ENCODE measurements at regions not wholly inside any gene's neighbourhood (a gene's known extent, or its start where the extent isn't known, plus 50 kb on each side); places are given as distances from the start of the nearest gene placed in this dataset.

DNA sequence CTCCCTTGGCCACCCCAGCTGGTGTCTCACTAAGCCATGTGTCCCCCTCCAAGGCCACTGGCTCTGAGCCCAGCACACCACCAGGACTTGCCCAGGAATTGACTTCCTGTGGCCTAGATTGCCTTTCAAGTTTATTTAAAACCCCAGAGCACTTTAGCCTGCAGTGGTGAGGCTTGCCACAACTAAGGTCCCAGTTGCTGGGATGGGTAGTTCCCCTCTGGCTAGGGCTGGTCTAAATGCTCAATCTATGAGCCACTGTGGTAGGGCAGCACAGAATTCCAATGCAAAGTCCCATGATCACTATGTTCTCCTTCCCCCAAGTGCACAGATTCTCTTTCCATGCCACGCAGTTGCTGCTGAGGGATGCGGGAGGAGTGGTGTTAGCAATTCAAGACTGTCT is 61.1 kb upstream of the HCCS start:
- H3F3A ChIP-seq (ENCODE audit: insufficient read depth, low read length), result no peaks in the 10 kb centered on the region
- H3K27ac ChIP-seq (ENCODE audit: low read depth, low read length, poor library complexity, severe bottlenecking), result no peak overlapping the region
- H3K4me1 ChIP-seq (ENCODE audit: insufficient read depth, low read length, severe bottlenecking), result no peaks in the 10 kb centered on the region
- H4K20me1 ChIP-seq (ENCODE audit: insufficient read depth, low read length), result no peaks in the 10 kb centered on the region
- H3K9ac ChIP-seq (ENCODE audit: low read length), result no peak overlapping the region
- H3K4me3 ChIP-seq (ENCODE audit: low read depth, low read length, poor library complexity, severe bottlenecking), result no peak overlapping the region
- no peaks in the 10 kb centered on the region for H3K9me3 ChIP-seq (ENCODE audit: low read length)
- H3K4me2 ChIP-seq (ENCODE audit: low read length), result no peak overlapping the region
- H2AFZ ChIP-seq (ENCODE audit: low read length), result no peak overlapping the region
- H3K36me3 ChIP-seq (ENCODE audit: insufficient read depth, low read length), result no peaks in the 10 kb centered on the region
- no peaks in the 10 kb centered on the region for H3K79me2 ChIP-seq (ENCODE audit: insufficient read depth, low read length)
- H3K27me3 ChIP-seq (ENCODE audit: insufficient read depth, low read length), result no peaks in the 10 kb centered on the region
- H3K9me2 ChIP-seq (ENCODE audit: low read depth, low read length), result no peaks in the 10 kb centered on the region
- no peak for TF ChIP-seq EZH2 (IDR thresholded peaks at IDR 0.05; ENCODE audit: borderline replicate concordance, low read length)

DNA sequence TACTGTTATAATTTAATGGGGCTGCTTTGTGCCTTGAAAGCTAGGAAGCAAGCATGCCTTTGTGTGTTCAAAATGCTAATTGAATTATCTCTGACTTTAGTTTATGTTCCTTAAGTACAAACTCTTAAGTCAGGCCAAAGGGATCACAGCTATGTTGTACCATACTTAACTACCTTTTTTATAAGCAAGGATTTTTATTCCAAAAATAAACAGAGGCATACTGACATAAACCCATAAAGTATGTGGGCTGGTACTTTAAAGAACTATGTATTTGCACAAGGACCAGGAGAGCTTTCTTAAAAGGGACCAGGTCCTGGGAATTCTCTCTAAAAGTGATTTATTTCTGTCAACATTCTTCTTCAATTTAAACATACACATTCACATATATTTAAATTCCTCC is 57.8 kb upstream of the HCCS start:
- Histone ChIP-seq H4K20me1 (ENCODE audit: insufficient read depth, low read length) (no peaks in the 10 kb centered on the region), H3K9ac (ENCODE audit: low read length) (no peak overlapping the region), H3K4me1 (ENCODE audit: insufficient read depth, low read length, severe bottlenecking) (no peaks in the 10 kb centered on the region), H3K79me2 (ENCODE audit: insufficient read depth, low read length) (no peaks in the 10 kb centered on the region), H3K4me3 (ENCODE audit: low read depth, low read length, poor library complexity, severe bottlenecking) (no peak overlapping the region), H3K27me3 (ENCODE audit: insufficient read depth, low read length) (no peaks in the 10 kb centered on the region), H3K4me2 (ENCODE audit: low read length) (no peak overlapping the region), H3F3A (ENCODE audit: insufficient read depth, low read length) (no peaks in the 10 kb centered on the region), H3K9me3 (ENCODE audit: low read length) (no peaks in the 10 kb centered on the region), H3K36me3 (ENCODE audit: insufficient read depth, low read length) (no peaks in the 10 kb centered on the region), H2AFZ (ENCODE audit: low read length) (no peak overlapping the region), H3K27ac (ENCODE audit: low read depth, low read length, poor library complexity, severe bottlenecking) (no peak overlapping the region), H3K9me2 (ENCODE audit: low read depth, low read length) (no peaks in the 10 kb centered on the region)
- TF ChIP-seq, protein P1, sequence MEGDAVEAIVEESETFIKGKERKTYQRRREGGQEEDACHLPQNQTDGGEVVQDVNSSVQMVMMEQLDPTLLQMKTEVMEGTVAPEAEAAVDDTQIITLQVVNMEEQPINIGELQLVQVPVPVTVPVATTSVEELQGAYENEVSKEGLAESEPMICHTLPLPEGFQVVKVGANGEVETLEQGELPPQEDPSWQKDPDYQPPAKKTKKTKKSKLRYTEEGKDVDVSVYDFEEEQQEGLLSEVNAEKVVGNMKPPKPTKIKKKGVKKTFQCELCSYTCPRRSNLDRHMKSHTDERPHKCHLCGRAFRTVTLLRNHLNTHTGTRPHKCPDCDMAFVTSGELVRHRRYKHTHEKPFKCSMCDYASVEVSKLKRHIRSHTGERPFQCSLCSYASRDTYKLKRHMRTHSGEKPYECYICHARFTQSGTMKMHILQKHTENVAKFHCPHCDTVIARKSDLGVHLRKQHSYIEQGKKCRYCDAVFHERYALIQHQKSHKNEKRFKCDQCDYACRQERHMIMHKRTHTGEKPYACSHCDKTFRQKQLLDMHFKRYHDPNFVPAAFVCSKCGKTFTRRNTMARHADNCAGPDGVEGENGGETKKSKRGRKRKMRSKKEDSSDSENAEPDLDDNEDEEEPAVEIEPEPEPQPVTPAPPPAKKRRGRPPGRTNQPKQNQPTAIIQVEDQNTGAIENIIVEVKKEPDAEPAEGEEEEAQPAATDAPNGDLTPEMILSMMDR (IDR thresholded peaks at IDR 0.05; ENCODE audit: low read length), result no peak
- TF ChIP-seq EZH2 (IDR thresholded peaks at IDR 0.05; ENCODE audit: borderline replicate concordance, low read length), result no peak

DNA sequence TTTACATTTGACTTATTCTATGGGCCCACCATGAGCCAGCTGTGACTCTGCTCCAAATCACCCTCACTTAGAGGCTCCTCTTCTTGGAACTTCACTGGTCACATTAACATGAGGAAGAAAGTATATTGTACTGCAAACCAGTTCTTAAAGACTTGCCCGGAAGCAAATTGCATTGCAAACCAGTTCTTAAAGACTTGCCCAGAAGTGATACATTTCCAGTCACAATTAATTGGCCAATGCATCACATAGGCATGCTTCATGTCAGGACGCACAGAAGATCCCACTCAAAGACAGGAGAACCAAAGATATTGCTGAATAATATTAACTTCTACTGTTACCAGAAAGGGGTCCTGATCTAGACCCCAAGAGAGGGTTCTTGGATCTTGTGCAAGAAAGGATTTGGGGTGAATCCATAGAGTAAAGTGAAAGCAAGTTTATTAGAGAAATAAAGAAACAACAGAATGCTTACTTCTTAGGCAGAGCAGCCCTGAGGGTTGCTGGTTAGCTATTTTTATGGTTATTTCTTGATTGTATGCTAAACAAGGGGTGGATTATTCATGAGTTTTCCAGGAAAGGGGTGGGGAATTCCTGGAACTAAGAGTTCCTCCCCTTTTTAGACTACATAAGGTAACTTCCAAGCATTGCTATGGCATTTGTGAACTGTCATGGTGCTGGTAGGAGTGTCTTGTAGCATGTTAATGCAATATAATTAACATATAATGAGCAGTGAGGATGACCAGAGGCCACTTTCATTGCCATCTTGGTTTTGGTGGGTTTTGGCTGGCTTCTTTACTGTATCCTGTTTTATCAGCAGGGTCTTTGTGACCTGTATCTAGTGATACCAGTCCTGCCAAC is 54.6 kb upstream of the HCCS start:
- no peaks in the 10 kb centered on the region for H3K9me2 ChIP-seq (ENCODE audit: low read depth, low read length)
- TF ChIP-seq, protein P1 (IDR thresholded peaks at IDR 0.05; ENCODE audit: low read length), result no peak
- no peak for TF ChIP-seq EZH2 (IDR thresholded peaks at IDR 0.05; ENCODE audit: borderline replicate concordance, low read length)
- no peaks in the 10 kb centered on the region for H3K4me1 ChIP-seq (ENCODE audit: insufficient read depth, low read length, severe bottlenecking)
- H3K36me3 ChIP-seq (ENCODE audit: insufficient read depth, low read length), result no peaks in the 10 kb centered on the region
- H3K4me2 ChIP-seq (ENCODE audit: low read length), result no peak overlapping the region
- no peak overlapping the region for H3K9ac ChIP-seq (ENCODE audit: low read length)
- no peaks in the 10 kb centered on the region for H3K9me3 ChIP-seq (ENCODE audit: low read length)
- no peak overlapping the region for H3K4me3 ChIP-seq (ENCODE audit: low read depth, low read length, poor library complexity, severe bottlenecking)
- H3K27me3 ChIP-seq (ENCODE audit: insufficient read depth, low read length), result no peaks in the 10 kb centered on the region
- no peak overlapping the region for H3K27ac ChIP-seq (ENCODE audit: low read depth, low read length, poor library complexity, severe bottlenecking)
- H4K20me1 ChIP-seq (ENCODE audit: insufficient read depth, low read length), result no peaks in the 10 kb centered on the region
- no peaks in the 10 kb centered on the region for H3F3A ChIP-seq (ENCODE audit: insufficient read depth, low read length)
- H3K79me2 ChIP-seq (ENCODE audit: insufficient read depth, low read length), result no peaks in the 10 kb centered on the region
- H2AFZ ChIP-seq (ENCODE audit: low read length), result no peak overlapping the region

DNA sequence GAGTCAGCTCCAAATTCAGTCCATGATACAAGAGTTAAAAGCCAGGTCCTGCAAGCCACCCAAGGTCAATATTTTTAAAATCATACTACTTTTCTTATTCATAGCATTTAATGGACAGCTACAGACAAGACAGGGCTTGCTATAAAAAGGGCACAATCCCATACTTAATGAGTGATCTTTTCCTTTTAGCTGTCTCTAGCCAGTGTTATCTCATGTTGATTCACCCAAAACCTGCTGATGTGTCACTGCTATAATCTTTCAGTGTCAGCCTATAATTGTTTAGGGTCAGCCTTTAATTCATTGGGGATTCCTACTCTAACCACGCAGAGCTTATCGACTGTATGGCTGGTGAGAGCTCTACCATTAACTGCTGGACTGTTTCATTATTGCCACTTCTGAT is 51.2 kb upstream of the HCCS start:
- Histone ChIP-seq H3K4me3 (ENCODE audit: low read depth, low read length, poor library complexity, severe bottlenecking) (no peak overlapping the region), H2AFZ (ENCODE audit: low read length) (no peak overlapping the region), H3K9ac (ENCODE audit: low read length) (no peak overlapping the region), H3K79me2 (ENCODE audit: insufficient read depth, low read length) (no peaks in the 10 kb centered on the region), H3K36me3 (ENCODE audit: insufficient read depth, low read length) (no peaks in the 10 kb centered on the region), H3K4me1 (ENCODE audit: insufficient read depth, low read length, severe bottlenecking) (no peaks in the 10 kb centered on the region), H3K27ac (ENCODE audit: low read depth, low read length, poor library complexity, severe bottlenecking) (no peak overlapping the region), H3K9me3 (ENCODE audit: low read length) (no peaks in the 10 kb centered on the region), H3K9me2 (ENCODE audit: low read depth, low read length) (no peaks in the 10 kb centered on the region), H4K20me1 (ENCODE audit: insufficient read depth, low read length) (no peaks in the 10 kb centered on the region), H3K27me3 (ENCODE audit: insufficient read depth, low read length) (no peaks in the 10 kb centered on the region), H3F3A (ENCODE audit: insufficient read depth, low read length) (no peaks in the 10 kb centered on the region), H3K4me2 (ENCODE audit: low read length) (no peak overlapping the region)
- no peak for TF ChIP-seq EZH2 (IDR thresholded peaks at IDR 0.05; ENCODE audit: borderline replicate concordance, low read length)
- TF ChIP-seq, protein P1 (IDR thresholded peaks at IDR 0.05; ENCODE audit: low read length), result no peak
